Endothelial cell of umbilical vein (primary cell): ENCODE measurements at regions not wholly inside any gene's neighbourhood (a gene's known extent, or its start where the extent isn't known, plus 50 kb on each side); places are given as distances from the start of the nearest gene placed in this dataset.

ENCODE experiments used
- BruUV-seq: library from RNA; stranded (reverse); fragments of 400-500 nt; replicated peaks from 2 replicates; lab custom pipeline; 2021; lab: Mats Ljungman, UMichigan
- CTCF ChIA-PET: fragments of 300-600, 350-600 bp; sonication (Branson Sonifier 250); formaldehyde crosslinking; loops from one replicate; lab custom pipeline; 2021; ENCODE audit warnings: antibody characterized with exemption, inconsistent platforms; lab: Charles Lee
- POLR2A ChIA-PET: fragments of 300-600, 350-600 bp; sonication (Branson Sonifier 250); formaldehyde crosslinking; loops from one replicate; lab custom pipeline; 2021; ENCODE audit warnings: antibody characterized with exemption, inconsistent platforms; lab: Charles Lee
- DNase-seq: peaks from one replicate; pipeline ENCODE4 v3.0.0-alpha.2; 2011; ENCODE audit warnings: low read depth, low spot score
- FAIRE-seq: peaks from 2 replicates; lab custom pipeline; 2011; peaks lifted over from hg19 to GRCh38; lab: Jason Lieb, UNC
- H2AFZ ChIP-seq: 2 replicates; pipeline ENCODE4 v1.6.0; 2012; ENCODE audit warnings: low read depth, low read length, control low read depth, inconsistent platforms
- H3K27ac ChIP-seq: 2 replicates; pipeline ENCODE4 v1.5.1; 2011; ENCODE audit warnings: low read depth, mild to moderate bottlenecking, control low read depth, low read length, moderate library complexity; ENCODE audit not compliant: insufficient read depth
- H3K27me3 ChIP-seq, 2 experiments: 2 replicates each; pipeline versions ENCODE4 v1.6.0 to v1.6.1; 2011; ENCODE audit warnings: low read length in 2 of 2, mixed read lengths in 1 of 2; ENCODE audit not compliant: control insufficient read depth in 2 of 2, insufficient read depth in 2 of 2
- H3K36me3 ChIP-seq, 2 experiments: 2 replicates in 1 of 2; 3 replicates in 1 of 2; pipeline ENCODE4 v1.5.1; 2011; ENCODE audit warnings: low read length in 2 of 2, mild to moderate bottlenecking in 1 of 2, moderate library complexity in 1 of 2; ENCODE audit not compliant: control insufficient read depth in 2 of 2, insufficient read depth in 2 of 2; ENCODE audit errors: extremely low read depth in 1 of 2
- H3K4me1 ChIP-seq: 3 replicates; pipeline ENCODE4 v1.5.1; 2011; ENCODE audit warnings: mild to moderate bottlenecking, low read length; ENCODE audit not compliant: control insufficient read depth, insufficient read depth; ENCODE audit errors: extremely low read depth
- H3K4me2 ChIP-seq: 2 replicates; pipeline ENCODE4 v1.6.1; 2011; ENCODE audit warnings: low read length, control low read depth, mixed read lengths; ENCODE audit not compliant: insufficient read depth
- H3K4me3 ChIP-seq, 3 experiments: fragments of 200-600 bp in 1 of 3; sonication (generic), shearing (Covaris generic) in 1 of 3; replicated peaks in 1 of 3; 2 replicates each; pipeline ENCODE4 v1.5.1; 2011 to 2016; ENCODE audit warnings: control low read depth in 3 of 3, low read length in 3 of 3, mild to moderate bottlenecking in 2 of 3, inconsistent platforms in 1 of 3, low read depth in 1 of 3, moderate library complexity in 1 of 3; ENCODE audit not compliant: insufficient read depth in 1 of 3
- H3K79me2 ChIP-seq: 2 replicates; pipeline ENCODE4 v1.6.0; 2012; ENCODE audit warnings: low read length, inconsistent platforms; ENCODE audit not compliant: control insufficient read depth, insufficient read depth
- H3K9ac ChIP-seq: replicated peaks from 2 replicates; pipeline ENCODE3; 2011; ENCODE audit warnings: low read length, control low read depth; ENCODE audit not compliant: insufficient read depth; ENCODE audit errors: extremely low read depth
- H3K9me1 ChIP-seq: replicated peaks from 3 replicates; pipeline ENCODE4 v1.6.0; 2011; ENCODE audit warnings: mild to moderate bottlenecking, low read length; ENCODE audit not compliant: control insufficient read depth, insufficient read depth; ENCODE audit errors: extremely low read depth
- H3K9me3 ChIP-seq: replicated peaks from 2 replicates; pipeline ENCODE4 v1.5.1; 2012; ENCODE audit warnings: low read length, inconsistent platforms; ENCODE audit not compliant: control insufficient read depth, insufficient read depth
- H4K20me1 ChIP-seq: replicated peaks from 2 replicates; pipeline ENCODE3; 2011; ENCODE audit warnings: mild to moderate bottlenecking, low read length; ENCODE audit not compliant: control insufficient read depth, insufficient read depth; ENCODE audit errors: extremely low read depth
- CTCF ChIP-seq, 2 donors: IDR thresholded peaks; 1 replicate in 1 of 2; 2 replicates in 1 of 2; pipeline ENCODE4 v1.5.1; 2011; ENCODE audit warnings: low read length in 2 of 2, mild to moderate bottlenecking in 2 of 2, moderate library complexity in 2 of 2, control low read depth in 1 of 2, inconsistent platforms in 1 of 2, low read depth in 1 of 2; ENCODE audit not compliant: insufficient read depth in 1 of 2; ENCODE audit errors: extremely low read depth in 1 of 2
- EZH2 ChIP-seq: IDR thresholded peaks from 2 replicates; pipeline ENCODE4 v1.6.1; 2012; ENCODE audit warnings: borderline replicate concordance, low read depth, mild to moderate bottlenecking, moderate library complexity, low read length, inconsistent platforms; ENCODE audit not compliant: severe bottlenecking
- FOS ChIP-seq: IDR thresholded peaks from 2 replicates; pipeline ENCODE4 v1.6.1; 2011; ENCODE audit warnings: mild to moderate bottlenecking, low read length, moderate library complexity, borderline replicate concordance; ENCODE audit not compliant: insufficient read depth
- GATA2 ChIP-seq: IDR thresholded peaks from 2 replicates; pipeline ENCODE4 v1.7.0; 2011; ENCODE audit warnings: low read depth, mild to moderate bottlenecking, moderate library complexity, mixed read lengths, low read length; ENCODE audit not compliant: insufficient read length, insufficient read depth
- JUN ChIP-seq: IDR thresholded peaks from 2 replicates; pipeline ENCODE4 v1.6.1; 2011; ENCODE audit warnings: borderline replicate concordance, low read depth; ENCODE audit not compliant: insufficient read length, insufficient read depth
- MAX ChIP-seq: IDR thresholded peaks from 2 replicates; pipeline ENCODE4 v1.6.1; 2011; ENCODE audit not compliant: insufficient read depth, insufficient read length
- MYC ChIP-seq: IDR thresholded peaks from one replicate; pipeline ENCODE4 v1.6.1; 2011; ENCODE audit warnings: mild to moderate bottlenecking, low read depth, low read length
- POLR2A ChIP-seq: IDR thresholded peaks from 2 replicates; pipeline ENCODE4 v1.6.1; 2012; ENCODE audit warnings: low read depth, mild to moderate bottlenecking, control low read depth, low read length
- POLR2AphosphoS5 ChIP-seq: IDR thresholded peaks from 2 replicates; pipeline ENCODE4 v1.6.1; 2012; ENCODE audit warnings: low read depth, mild to moderate bottlenecking, control low read depth, low read length, moderate library complexity; ENCODE audit not compliant: insufficient read depth
- dilution Hi-C: fragments of 300-500 bp; cut with MboI; formaldehyde crosslinking; loops from one replicate; pipeline ENCODE4 v1.15.0; 2019; ENCODE audit warnings: low sequenced_read_pairs; ENCODE audit not compliant: extremely low pct_ligation_motif_present
- intact Hi-C: fragments of 100-400 bp; cut with micrococcal nuclease; formaldehyde crosslinking; loops from one replicate; pipeline ENCODE4 v1.10.0; 2022

GRCh38 chr10:43735907-43736306 is 87.2 kb upstream of the ZNF32 start:
- no peak for DNase-seq
- dilution Hi-C loops (no loop called here), intact Hi-C loops (no loop called here)
- Histone ChIP-seq H2AFZ (no peak overlapping the region), H3K4me3 (no peak overlapping the region), H3K36me3 (no peaks in the 10 kb centered on the region), H3K79me2 (no peaks in the 10 kb centered on the region), H3K27ac (no peak overlapping the region), H4K20me1 (no peaks in the 10 kb centered on the region), H3K9ac (no peak overlapping the region), H3K27me3 (no peaks in the 10 kb centered on the region), H3K4me2 (no peak overlapping the region), H3K4me1 (no peaks in the 10 kb centered on the region), H3K9me1 (no peaks in the 10 kb centered on the region), H3K9me3 (no peaks in the 10 kb centered on the region)
- ChIA-PET POLR2A (no interaction called here), CTCF (interaction anchor here (0.9 kb wide), 1 partner anchor 31 kb away, joined by 3 read pairs; no protein-coding TSS in a partner anchor)
- TF ChIP-seq MAX = no peak
- no peak for TF ChIP-seq CTCF (IDR thresholded peaks at IDR 0.05; ENCODE audit: extremely low read depth in 1 of 2, insufficient read depth in 1 of 2, low read depth in 1 of 2, low read length in 2 of 2)
- no peak for TF ChIP-seq MYC
- no peak for TF ChIP-seq POLR2AphosphoS5
- no peak for TF ChIP-seq FOS
- TF ChIP-seq JUN = no peak
- no peak for TF ChIP-seq POLR2A
- no peak for TF ChIP-seq GATA2
- TF ChIP-seq EZH2 = no peak
- no peak for FAIRE-seq
- no TSS peak for BruUV-seq
